Epithelial cell of esophagus (primary cell): ENCODE measurements at regions not wholly inside any gene's neighbourhood (a gene's known extent, or its start where the extent isn't known, plus 50 kb on each side); places are given as distances from the start of the nearest gene placed in this dataset.
"Not testable (repeated sequence)": the region's sequence is repeated elsewhere in the genome, so short reads cannot be mapped to it uniquely, and the experiment has no call there.

ENCODE experiments used
- DNase-seq: peaks from one replicate; pipeline ENCODE4 v3.0.0; 2010; ENCODE audit warnings: low read depth
- H3K4me3 ChIP-seq: 2 replicates; pipeline ENCODE4 v1.5.1; 2011; ENCODE audit warnings: mild to moderate bottlenecking, low read length, control low read depth
- CTCF ChIP-seq: IDR thresholded peaks from 2 replicates; pipeline ENCODE4 v1.5.1; 2011; ENCODE audit warnings: low read depth, mild to moderate bottlenecking, low read length, control low read depth, inconsistent platforms; ENCODE audit not compliant: insufficient read depth; ENCODE audit errors: missing control alignments

DNA sequence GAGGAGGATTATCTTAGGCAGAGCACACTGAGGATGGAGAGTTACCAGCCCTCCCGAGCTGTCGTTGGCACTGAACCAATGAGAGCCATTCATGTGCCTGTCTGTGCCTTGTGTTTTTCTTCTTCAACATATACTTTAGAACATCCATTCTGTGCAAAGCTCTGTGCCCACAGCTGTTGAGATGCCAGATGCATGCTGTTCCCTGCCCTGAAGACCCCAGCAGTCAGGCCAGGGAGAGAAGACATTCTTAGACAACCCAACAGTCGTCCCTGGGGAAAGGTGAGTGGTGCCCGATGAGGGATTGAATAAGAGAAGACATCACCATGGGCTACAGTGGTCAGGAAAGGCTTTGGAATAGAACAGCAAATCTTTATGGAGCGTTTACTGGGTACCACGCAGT is 114.1 kb downstream of the NRN1 start:
- no peak overlapping the region for H3K4me3 ChIP-seq
- no peak for DNase-seq

GRCh38 chr6:5878792-5879191 is 127.9 kb downstream of the NRN1 start:
- no peak for TF ChIP-seq CTCF
- H3K4me3 ChIP-seq: no peak overlapping the region
- DNase-seq: no peak

More for the DNA sequence above, 114.1 kb downstream of the NRN1 start:
- no peak for TF ChIP-seq CTCF

- no peak for DNase-seq
These were observed 130.6 kb downstream of the NRN1 start for GRCh38 chr6:5876076-5876475.

GRCh38 chr6:5873976-5874375 is 132.7 kb downstream of the NRN1 start:
- not testable (repeated sequence) for H3K4me3 ChIP-seq, DNase-seq

More at GRCh38 chr6:5876076-5876475, 130.6 kb downstream of the NRN1 start:
- TF ChIP-seq CTCF: no peak
- no peak overlapping the region for H3K4me3 ChIP-seq

GRCh38 chr6:5871296-5871695 is 135.4 kb downstream of the NRN1 start:
- DNase-seq: no peak
- H3K4me3 ChIP-seq: no peak overlapping the region
- no peak for TF ChIP-seq CTCF

DNA sequence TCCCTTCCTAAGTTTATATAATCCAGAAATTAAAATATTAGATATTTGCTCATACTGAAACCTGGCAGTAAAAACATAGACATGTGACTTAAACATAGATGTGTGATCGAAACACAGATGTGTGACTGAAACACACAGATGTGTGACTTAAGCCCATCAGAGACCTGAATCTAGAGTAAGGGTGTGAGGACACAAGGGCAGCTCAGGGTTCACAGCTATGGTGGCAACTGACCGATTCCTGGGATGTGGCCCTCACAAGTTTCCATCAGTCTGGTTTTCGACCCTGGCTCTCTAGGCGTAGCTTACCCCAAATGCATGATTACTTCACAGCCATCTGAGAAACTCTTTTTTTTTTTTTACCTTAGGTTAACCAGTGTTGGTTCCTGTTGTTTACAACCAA is 137.0 kb downstream of the NRN1 start:
- no peak overlapping the region for H3K4me3 ChIP-seq
- DNase-seq: no peak
- TF ChIP-seq CTCF: no peak

GRCh38 chr6:5869261-5869660 is 137.5 kb downstream of the NRN1 start:
- no peak for TF ChIP-seq CTCF
- DNase-seq: no peak
- H3K4me3 ChIP-seq: no peak overlapping the region
